ENCODE measurements at regions not wholly inside any gene's neighbourhood (a gene's known extent, or its start where the extent isn't known, plus 50 kb on each side); places are given as distances from the start of the nearest gene placed in this dataset.

- CTCF ChIA-PET: no interaction called here
- no peak for TF ChIP-seq FOXK2 (IDR thresholded peaks at IDR 0.05)
- TF ChIP-seq SUZ12 (IDR thresholded peaks at IDR 0.05): no peak
- TF ChIP-seq NFRKB (IDR thresholded peaks at IDR 0.05): no peak
- TF ChIP-seq FOXM1 (IDR thresholded peaks at IDR 0.05; ENCODE audit: borderline replicate concordance): no peak
- TF ChIP-seq SP1 (IDR thresholded peaks at IDR 0.05): no peak
- no peak for TF ChIP-seq L3MBTL2 (conservative IDR thresholded peaks at IDR 0.05)
- no peak for TF ChIP-seq ARNT (IDR thresholded peaks at IDR 0.05)
- no peak for TF ChIP-seq FOXA1 (IDR thresholded peaks at IDR 0.05)
- no peak for TF ChIP-seq PKNOX1 (IDR thresholded peaks at IDR 0.05)
- POLR2A ChIA-PET: no interaction called here
- DNase-seq (ENCODE audit: extremely low spot score): no peak
Observed at GRCh38 chr4:42347076-42347475, 50.2 kb upstream of the SHISA3 start.
